CD4-positive, alpha-beta T cell (primary cell): ENCODE measurements at regions not wholly inside any gene's neighbourhood (a gene's known extent, or its start where the extent isn't known, plus 50 kb on each side); places are given as distances from the start of the nearest gene placed in this dataset.

Source experiments
- ATAC-seq: fragments of 200-7000 bp; cut with Tn5 transposase; one replicate; pipeline ENCODE4 v1.10.0; 2022; ENCODE audit warnings: mild to moderate bottlenecking; ENCODE audit not compliant: poor library complexity
- CTCF ChIA-PET: fragments of 350-600 bp; sonication (Branson Sonifier 250); formaldehyde crosslinking; loops from one replicate; lab custom pipeline; 2021; ENCODE audit warnings: antibody characterized with exemption, inconsistent platforms; lab: Charles Lee
- POLR2A ChIA-PET: fragments of 350-600 bp; sonication (Branson Sonifier 250); formaldehyde crosslinking; loops from one replicate; lab custom pipeline; 2021; ENCODE audit warnings: antibody characterized with exemption, inconsistent platforms; lab: Charles Lee
- DNase-seq, 14 experiments: peaks; one replicate each; pipeline ENCODE4 v3.0.0-alpha.2; 2013 to 2020; ENCODE audit warnings: mixed read lengths in 2 of 14
- H3K27ac ChIP-seq, 2 donors: one replicate each; pipeline versions ENCODE4 v1.5.1 to v1.7.0; 2013; ENCODE audit warnings: low read length in 2 of 2, low read depth in 1 of 2, mild to moderate bottlenecking in 1 of 2
- H3K27me3 ChIP-seq, 2 experiments: 1 replicate in 1 of 2; 2 replicates in 1 of 2; pipeline versions ENCODE4 v1.6.1 to v1.7.0; 2013; ENCODE audit warnings: low read length in 2 of 2, control low read depth in 1 of 2, mild to moderate bottlenecking in 1 of 2, moderate library complexity in 1 of 2; ENCODE audit not compliant: insufficient read depth in 2 of 2, control insufficient read depth in 1 of 2
- H3K36me3 ChIP-seq: one replicate; pipeline ENCODE4 v1.6.1; 2013; ENCODE audit warnings: low read length, control low read depth; ENCODE audit not compliant: insufficient read depth
- H3K4me1 ChIP-seq: one replicate; pipeline ENCODE4 v1.6.1; 2013; ENCODE audit warnings: low read length, control low read depth; ENCODE audit not compliant: insufficient read depth
- H3K4me3 ChIP-seq: one replicate; pipeline ENCODE4 v1.5.1; 2013; ENCODE audit warnings: mild to moderate bottlenecking, low read length, moderate library complexity
- H3K9me3 ChIP-seq, 2 experiments: 1 replicate in 1 of 2; 2 replicates in 1 of 2; pipeline versions ENCODE4 v1.6.1 to v1.7.0; 2013; ENCODE audit warnings: low read length in 2 of 2, mild to moderate bottlenecking in 2 of 2, control low read depth in 1 of 2, moderate library complexity in 1 of 2; ENCODE audit not compliant: control insufficient read depth in 1 of 2, insufficient read depth in 1 of 2
- H3K27ac Mint-ChIP-seq: one replicate; pipeline ENCODE4 v1.8.0; 2020; ENCODE audit warnings: mixed read lengths
- H3K27me3 Mint-ChIP-seq: one replicate; pipeline ENCODE4 v1.8.0; 2021; ENCODE audit warnings: mixed read lengths
- H3K36me3 Mint-ChIP-seq: one replicate; pipeline ENCODE4 v1.8.0; 2021; ENCODE audit warnings: low read depth, mixed read lengths
- H3K4me1 Mint-ChIP-seq: one replicate; pipeline ENCODE4 v1.8.0; 2021; ENCODE audit warnings: low read depth, mixed read lengths
- H3K4me3 Mint-ChIP-seq: one replicate; pipeline ENCODE4 v1.8.0; 2020; ENCODE audit warnings: mild to moderate bottlenecking, mixed read lengths
- H3K9me3 Mint-ChIP-seq: one replicate; pipeline ENCODE4 v1.8.0; 2020; ENCODE audit warnings: mixed read lengths
- intact Hi-C, 2 experiments: fragments of 100-400 bp; cut with DNase I in 1 of 2; cut with micrococcal nuclease in 1 of 2; formaldehyde crosslinking; loops; one replicate each; pipeline versions ENCODE4 v1.15.1 to v1.9.0; 2023 to 2025; cut with DNase I, micrococcal nuclease
- TF ChIP-seq, protein P1 (sequence below): fragments of 200-600 bp; IDR thresholded peaks from one replicate; pipeline ENCODE4 v1.8.0; 2022; ENCODE audit warnings: antibody characterized with exemption, mild to moderate bottlenecking

GRCh38 chr15:96638793-96639192, 308.3 kb downstream of the NR2F2 start:
- no peaks in the 10 kb centered on the region for H3K27me3 Mint-ChIP-seq
- ChIA-PET CTCF (no interaction called here), POLR2A (no interaction called here)
- no peaks in the 10 kb centered on the region for H3K36me3 ChIP-seq
- no peaks in the 10 kb centered on the region for H3K27me3 ChIP-seq
- no peak overlapping the region for H3K27ac Mint-ChIP-seq
- no peak overlapping the region for H3K27ac ChIP-seq
- peaks cover 0 to 3% of the 10 kb centered on the region in 2 experiments for H3K9me3 ChIP-seq
- H3K9me3 Mint-ChIP-seq, result peaks cover 7% of the 10 kb centered on the region
- H3K36me3 Mint-ChIP-seq, result no peaks in the 10 kb centered on the region
- H3K4me3 Mint-ChIP-seq, result no peak overlapping the region
- DNase-seq (no peak), ATAC-seq (no peak)
- no peaks in the 10 kb centered on the region for H3K4me1 ChIP-seq
- intact Hi-C loops, result no loop called here
- H3K4me1 Mint-ChIP-seq, result no peaks in the 10 kb centered on the region
- TF ChIP-seq, protein P1, sequence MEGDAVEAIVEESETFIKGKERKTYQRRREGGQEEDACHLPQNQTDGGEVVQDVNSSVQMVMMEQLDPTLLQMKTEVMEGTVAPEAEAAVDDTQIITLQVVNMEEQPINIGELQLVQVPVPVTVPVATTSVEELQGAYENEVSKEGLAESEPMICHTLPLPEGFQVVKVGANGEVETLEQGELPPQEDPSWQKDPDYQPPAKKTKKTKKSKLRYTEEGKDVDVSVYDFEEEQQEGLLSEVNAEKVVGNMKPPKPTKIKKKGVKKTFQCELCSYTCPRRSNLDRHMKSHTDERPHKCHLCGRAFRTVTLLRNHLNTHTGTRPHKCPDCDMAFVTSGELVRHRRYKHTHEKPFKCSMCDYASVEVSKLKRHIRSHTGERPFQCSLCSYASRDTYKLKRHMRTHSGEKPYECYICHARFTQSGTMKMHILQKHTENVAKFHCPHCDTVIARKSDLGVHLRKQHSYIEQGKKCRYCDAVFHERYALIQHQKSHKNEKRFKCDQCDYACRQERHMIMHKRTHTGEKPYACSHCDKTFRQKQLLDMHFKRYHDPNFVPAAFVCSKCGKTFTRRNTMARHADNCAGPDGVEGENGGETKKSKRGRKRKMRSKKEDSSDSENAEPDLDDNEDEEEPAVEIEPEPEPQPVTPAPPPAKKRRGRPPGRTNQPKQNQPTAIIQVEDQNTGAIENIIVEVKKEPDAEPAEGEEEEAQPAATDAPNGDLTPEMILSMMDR, result no peak
- no peak overlapping the region for H3K4me3 ChIP-seq

DNA sequence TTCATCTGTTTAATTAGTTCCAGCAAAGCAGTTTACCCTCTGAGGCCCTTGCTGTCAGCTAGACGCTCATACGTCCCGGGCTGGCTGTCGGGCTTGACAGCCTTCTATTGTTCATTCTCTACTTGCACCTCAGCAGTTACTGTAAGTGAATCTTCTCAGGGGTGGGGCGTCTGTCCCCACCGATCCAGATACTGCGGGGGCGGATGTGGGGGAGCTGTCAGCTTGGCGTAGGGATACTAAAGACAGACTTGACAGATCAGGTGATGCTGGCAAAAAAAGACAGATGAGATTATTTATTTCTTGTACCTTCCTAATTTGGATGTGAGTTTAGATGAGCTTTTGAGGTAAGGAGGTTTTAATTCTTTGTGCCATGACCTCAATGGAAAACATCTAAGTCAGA, 315.3 kb downstream of the NR2F2 start:
- Mint-ChIP-seq H3K4me1 (no peaks in the 10 kb centered on the region), H3K27ac (no peak overlapping the region), H3K9me3 (peaks cover 7% of the 10 kb centered on the region), H3K27me3 (no peaks in the 10 kb centered on the region), H3K36me3 (no peaks in the 10 kb centered on the region), H3K4me3 (no peak overlapping the region)
- intact Hi-C loops, result no loop called here
- Histone ChIP-seq H3K9me3 (peaks cover 0 to 12% of the 10 kb centered on the region in 2 experiments), H3K36me3 (no peaks in the 10 kb centered on the region), H3K27me3 (no peaks in the 10 kb centered on the region), H3K4me3 (no peak overlapping the region), H3K4me1 (no peaks in the 10 kb centered on the region), H3K27ac (no peak overlapping the region)
- ATAC-seq (no peak), DNase-seq (no peak)
- ChIA-PET POLR2A (no interaction called here), CTCF (no interaction called here)
- TF ChIP-seq, protein P1, result no peak

DNA sequence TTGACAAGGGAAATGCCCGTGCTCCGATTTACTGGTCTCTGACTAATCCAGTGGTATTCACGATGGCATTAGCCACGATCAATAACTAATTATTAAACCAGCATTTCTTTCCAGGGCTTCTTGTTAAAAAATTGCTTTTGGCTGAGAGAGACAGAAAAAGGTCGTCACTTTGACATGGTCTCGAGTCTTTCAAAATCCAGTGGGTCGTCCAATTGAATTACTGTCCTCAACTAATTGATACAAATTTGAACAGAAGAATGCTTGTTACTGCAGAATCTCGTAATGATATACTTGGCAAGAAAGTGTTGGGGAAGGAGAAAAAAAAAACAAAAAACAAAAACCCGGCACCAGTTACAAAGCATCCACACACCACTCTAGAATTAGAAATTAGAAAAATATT, 318.4 kb downstream of the NR2F2 start:
- POLR2A ChIA-PET, result no interaction called here
- ATAC-seq, result no peak
- peaks cover 0 to 12% of the 10 kb centered on the region in 2 experiments for H3K9me3 ChIP-seq

More for the DNA sequence above, 318.4 kb downstream of the NR2F2 start:
- TF ChIP-seq, protein P1, result no peak
- H3K4me3 Mint-ChIP-seq, result no peak overlapping the region
- H3K9me3 Mint-ChIP-seq, result peaks cover 5% of the 10 kb centered on the region
- intact Hi-C loops, result no loop called here
- no peaks in the 10 kb centered on the region for H3K4me1 Mint-ChIP-seq
- Histone ChIP-seq H3K36me3 (no peaks in the 10 kb centered on the region), H3K27me3 (no peaks in the 10 kb centered on the region), H3K27ac (no peak overlapping the region), H3K4me1 (no peaks in the 10 kb centered on the region), H3K4me3 (no peak overlapping the region)
- CTCF ChIA-PET, result no interaction called here
- H3K36me3 Mint-ChIP-seq, result no peaks in the 10 kb centered on the region
- DNase-seq, result no peak
- no peak overlapping the region for H3K27ac Mint-ChIP-seq
- H3K27me3 Mint-ChIP-seq, result no peaks in the 10 kb centered on the region
